NCI-H510A treated with DMSO at 0.1 percent for 48 hours (cell line): ENCODE measurements at regions not wholly inside any gene's neighbourhood (a gene's known extent, or its start where the extent isn't known, plus 50 kb on each side); places are given as distances from the start of the nearest gene placed in this dataset.
A peak's percentile ranks its signal among the peaks of the same experiment; 100 is the strongest.
"Not testable (repeated sequence)": the region's sequence is repeated elsewhere in the genome, so short reads cannot be mapped to it uniquely, and the experiment has no call there.

ENCODE experiments used
- DNase-seq: peaks from one replicate; lab custom pipeline; 2025; lab: John Stamatoyannopoulos, UW

DNA sequence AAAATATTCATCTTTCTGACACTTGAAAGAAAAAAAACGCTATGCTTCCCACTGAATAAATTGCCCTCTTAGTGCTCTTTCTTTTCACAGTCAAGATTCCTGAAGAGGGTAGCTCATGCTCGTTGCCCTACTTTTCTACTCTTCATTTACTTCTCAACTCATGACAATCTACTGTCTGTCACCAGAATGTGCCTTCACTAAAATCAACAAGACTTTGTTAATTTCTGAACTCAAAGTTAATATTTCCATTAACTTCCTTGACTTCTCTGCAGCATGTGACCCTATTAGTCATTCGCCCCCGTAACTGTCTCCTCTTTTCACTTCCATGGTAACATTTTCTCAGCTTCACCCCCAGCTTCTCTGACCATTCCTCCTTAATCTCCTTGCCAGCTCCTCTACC lies 98.9 kb upstream of the MAPRE2 start:
- DNase-seq: no peak

DNA sequence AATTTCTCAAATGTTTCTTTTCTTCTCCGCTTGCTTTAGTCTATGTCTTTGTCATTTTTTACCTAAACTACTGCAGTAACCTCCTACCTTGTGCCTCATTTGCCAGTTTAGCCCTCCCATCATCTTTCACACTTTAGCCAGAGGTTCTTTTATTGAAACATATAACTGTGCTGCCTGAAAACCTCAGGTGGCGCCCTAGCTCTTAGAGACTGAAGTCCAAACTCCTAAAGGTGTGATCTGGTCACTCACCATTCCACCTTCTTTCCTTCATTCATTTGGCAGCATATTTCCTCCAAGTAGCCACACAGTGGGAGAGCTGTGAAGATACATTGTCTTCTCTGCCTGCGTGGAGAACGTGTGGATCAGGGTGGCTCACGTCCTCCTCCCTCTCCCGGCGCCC lies 98.2 kb upstream of the MAPRE2 start:
- no peak for DNase-seq

GRCh38 chr18:34943587-34943986 lies 97.6 kb upstream of the MAPRE2 start:
- no peak for DNase-seq

DNA sequence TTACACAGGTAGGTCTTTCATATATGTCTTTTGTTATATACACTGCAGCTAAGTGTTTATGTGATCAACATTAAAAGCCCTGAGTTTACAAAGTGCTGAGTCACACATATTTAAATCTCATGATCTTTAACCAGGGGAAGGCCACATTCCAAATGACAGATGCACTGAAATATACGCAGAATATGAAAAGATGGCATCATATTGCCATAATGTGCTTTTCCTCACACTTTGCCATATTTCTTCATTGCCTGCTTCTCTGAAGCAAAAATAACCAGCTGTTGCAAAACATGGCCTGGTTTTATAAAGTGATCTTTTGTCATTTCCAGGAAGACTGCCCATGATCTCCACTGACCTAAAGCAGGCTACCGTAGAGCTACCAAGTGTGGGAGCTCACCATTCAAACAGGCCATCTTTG lies 93.5 kb upstream of the MAPRE2 start:
- DNase-seq: no peak

- DNase-seq: no peak
Observed at GRCh38 chr18:34951625-34952379, 89.4 kb upstream of the MAPRE2 start.

DNA sequence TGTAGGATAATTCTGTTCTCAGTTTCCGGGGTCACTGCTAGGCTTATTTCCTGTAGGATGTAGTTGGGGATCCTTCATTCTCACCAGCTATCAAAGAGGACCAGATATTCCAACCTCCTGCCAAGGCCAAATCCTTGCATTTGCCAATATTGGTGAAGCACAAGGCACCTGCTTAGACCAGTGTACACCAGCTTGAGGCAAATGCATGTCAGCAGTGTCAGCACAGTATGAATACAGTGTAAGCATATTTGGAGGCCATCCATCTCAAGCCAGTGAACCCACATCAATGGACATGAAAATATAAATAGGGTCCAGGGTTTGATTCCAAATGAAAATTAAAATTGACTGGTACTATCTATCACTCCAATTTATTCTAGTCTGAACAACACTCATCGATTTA lies 88.0 kb upstream of the MAPRE2 start:
- DNase-seq: no peak

- not testable (repeated sequence) for DNase-seq
Observed at GRCh38 chr18:34955494-34955893, 85.7 kb upstream of the MAPRE2 start.

DNA sequence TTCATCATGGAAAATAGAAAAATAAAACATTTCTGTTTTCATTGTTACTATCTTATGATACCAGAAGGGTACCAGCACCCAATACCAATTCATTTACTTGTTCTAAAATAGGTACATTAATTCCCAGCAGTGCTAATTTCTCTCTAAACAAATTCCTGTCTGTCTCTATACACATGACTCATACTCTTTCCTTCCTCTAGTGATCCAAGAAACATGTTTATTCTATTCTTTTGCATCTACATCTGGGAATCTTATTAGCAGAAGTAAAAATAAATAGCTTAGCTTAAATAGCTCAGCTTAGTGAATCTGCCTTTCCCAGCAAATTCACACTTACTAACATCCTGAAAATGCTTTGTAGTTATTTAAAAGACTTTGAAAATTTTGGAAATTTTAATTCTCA lies 84.5 kb upstream of the MAPRE2 start:
- DNase-seq: no peak

GRCh38 chr18:34957119-34957863 lies 83.9 kb upstream of the MAPRE2 start:
- DNase-seq: no peak

DNA sequence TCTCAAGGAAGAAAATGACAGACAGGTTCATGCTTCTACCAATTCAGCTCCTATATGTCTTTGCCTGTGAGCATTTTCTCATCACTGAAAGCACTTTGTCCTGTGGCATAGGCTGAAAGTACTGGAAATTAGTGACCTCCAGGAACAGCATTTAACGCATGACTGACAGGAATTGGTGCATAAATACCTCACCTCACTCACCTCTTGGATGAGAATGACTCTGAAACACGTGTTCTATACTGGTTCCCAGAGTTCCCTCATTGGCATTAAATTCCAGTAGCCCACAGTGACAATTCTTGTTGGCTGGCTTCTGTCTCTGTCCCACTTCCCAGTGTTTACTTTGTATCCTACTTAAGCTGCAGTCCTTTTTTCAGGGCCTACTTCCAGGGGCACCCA lies 83.4 kb upstream of the MAPRE2 start:
- DNase-seq: no peak

DNA sequence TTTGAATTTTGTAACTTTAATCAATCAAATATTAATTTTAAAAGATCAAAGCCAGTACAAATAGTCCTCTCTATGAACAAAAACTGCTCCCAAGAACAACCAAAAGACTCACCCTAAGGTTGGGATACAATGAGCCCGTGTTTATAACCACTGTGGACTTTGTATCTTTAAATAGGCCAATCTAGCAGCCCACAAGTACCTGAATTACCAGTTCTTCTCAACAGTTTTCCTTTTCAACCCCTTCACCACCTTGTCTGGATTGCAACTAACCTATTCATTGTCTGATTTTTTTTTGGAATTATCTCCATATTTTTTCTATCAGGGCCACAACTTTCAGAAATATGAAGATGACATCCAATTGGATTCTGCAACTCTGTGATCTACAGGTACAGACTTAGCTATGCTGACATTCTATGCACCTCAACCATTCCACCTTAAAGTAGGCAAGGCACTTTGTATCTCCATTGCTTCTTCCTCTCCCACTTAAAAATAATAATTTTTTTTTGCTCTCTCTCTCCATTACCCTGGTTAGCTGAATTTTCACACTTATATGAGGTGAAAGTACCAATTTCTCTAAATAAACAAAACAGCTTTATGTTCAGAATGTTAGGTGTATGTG lies 81.9 kb upstream of the MAPRE2 start:
- no peak for DNase-seq

GRCh38 chr18:34959989-34960388 lies 81.2 kb upstream of the MAPRE2 start:
- DNase-seq: no peak

DNA sequence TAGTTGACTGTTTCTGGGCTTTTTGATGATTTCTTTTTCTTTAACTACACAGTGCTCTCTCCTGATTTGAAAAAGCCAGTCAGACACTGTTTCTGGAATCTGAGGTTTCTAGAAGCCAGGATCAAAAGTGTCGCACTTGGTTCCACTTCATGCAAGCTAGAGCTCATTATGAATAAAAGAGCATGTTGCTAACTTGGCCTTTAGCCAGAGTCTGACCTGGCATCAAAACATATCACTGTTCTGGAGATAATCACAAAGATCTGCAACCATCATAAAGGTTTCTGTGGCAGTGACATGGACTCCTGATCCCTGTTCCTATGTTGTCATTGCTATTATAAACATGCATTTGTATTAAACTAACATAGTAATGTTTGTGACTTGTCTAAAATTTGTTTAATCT lies 76.1 kb upstream of the MAPRE2 start:
- DNase-seq: peak; percentile 85

DNA sequence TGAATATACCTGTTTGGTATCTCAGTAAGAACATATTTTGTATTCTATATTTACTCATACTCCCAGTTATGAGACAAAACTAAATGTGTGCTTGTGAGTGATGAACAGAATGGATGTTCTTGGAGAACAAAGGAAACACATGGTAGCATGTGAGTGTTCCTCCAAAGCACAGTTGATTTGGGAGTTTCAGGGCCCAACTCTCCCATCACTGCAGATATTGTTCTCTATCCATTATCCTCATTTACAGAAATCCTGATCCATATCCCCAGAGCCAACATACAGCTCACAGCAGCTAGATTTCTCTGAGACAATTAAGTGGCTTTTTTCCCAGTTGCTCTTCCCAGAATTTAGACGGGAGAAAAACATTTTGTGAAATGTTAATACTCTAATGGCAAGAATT lies 75.6 kb upstream of the MAPRE2 start:
- DNase-seq: no peak

DNA sequence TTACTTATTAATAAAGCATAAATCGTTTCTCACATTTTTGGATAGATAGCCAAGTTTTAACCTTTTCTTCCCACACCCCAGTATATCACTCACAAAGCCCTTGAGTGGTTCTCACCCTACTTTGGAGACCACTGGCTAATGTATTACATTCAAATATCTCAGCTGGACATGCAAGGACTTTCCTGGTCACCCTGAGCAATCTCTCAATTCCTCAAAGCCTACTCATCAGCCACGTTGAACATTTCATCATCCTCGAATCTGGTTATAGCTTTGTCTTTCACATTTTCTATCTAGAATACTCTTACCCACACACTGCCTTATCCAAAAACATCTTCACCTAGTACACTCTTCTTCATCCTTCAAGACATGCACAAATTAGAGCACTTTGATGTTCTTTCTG lies 71.1 kb upstream of the MAPRE2 start:
- no peak for DNase-seq

DNA sequence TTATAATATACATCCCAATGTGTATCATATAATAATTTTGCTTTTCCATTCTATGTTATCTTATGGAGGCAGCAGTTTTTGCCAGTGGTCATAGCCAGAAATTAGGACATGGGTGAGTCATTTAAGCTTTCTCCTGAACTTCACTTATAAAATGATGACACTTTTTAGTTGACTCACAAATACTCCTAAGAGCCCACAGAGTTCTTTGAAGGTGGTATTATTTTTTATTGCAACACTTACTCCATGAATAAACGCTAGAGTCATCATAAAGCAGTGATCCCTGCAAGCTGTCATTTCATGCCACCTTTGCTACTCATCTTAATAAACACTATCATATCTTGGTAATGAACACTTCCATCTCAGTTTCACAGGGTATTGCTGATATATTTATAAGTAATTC lies 69.9 kb upstream of the MAPRE2 start:
- no peak for DNase-seq

- DNase-seq: no peak
Observed at GRCh38 chr18:34972765-34973414, 68.3 kb upstream of the MAPRE2 start.

DNA sequence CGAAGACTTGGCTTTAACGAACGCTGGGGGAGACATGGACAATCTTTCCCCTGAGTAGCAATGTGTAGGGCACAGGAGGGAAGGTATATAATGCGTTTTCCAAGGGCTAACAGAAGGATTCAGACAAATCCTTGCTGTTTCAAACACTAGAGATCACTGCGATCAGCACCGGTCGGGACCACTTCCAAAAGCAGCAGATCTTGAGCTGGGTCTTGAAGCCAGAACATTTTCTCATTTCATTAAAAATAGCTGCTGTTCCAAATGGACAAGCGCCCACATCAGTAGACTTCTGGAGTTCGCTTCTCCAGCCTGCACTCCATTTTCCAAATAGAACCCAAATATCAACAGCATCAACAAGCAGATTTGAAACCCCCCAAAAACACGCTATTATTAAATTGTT lies 65.1 kb upstream of the MAPRE2 start:
- DNase-seq: no peak

DNA sequence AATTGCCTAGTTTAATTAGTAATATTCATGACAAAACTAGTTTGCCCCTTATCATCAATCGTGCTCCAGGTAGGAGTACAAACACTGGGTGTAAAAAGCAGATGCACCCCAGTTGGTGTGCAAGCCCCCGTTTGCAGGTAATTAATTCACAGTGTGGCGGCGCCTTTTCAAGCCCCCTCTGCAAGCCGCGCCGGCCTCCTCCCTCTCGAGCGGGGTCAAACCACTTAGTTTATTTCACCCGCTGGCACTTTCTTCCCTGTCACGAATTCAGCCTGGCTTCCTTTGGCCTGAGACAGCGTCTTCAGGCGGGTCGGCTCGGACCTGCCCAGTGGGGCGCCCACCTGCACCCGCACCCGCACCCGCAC lies 64.7 kb upstream of the MAPRE2 start:
- DNase-seq: no peak

- DNase-seq: peak; percentile 84
Observed at GRCh38 chr18:34976899-34977837, 64.0 kb upstream of the MAPRE2 start.

GRCh38 chr18:34977838-34978532 lies 63.2 kb upstream of the MAPRE2 start:
- DNase-seq: peak; percentile 74
